ENCODE measurements at regions not wholly inside any gene's neighbourhood (a gene's known extent, or its start where the extent isn't known, plus 50 kb on each side); places are given as distances from the start of the nearest gene placed in this dataset.
"Not testable (repeated sequence)": the region's sequence is repeated elsewhere in the genome, so short reads cannot be mapped to it uniquely, and the experiment has no call there.

DNA sequence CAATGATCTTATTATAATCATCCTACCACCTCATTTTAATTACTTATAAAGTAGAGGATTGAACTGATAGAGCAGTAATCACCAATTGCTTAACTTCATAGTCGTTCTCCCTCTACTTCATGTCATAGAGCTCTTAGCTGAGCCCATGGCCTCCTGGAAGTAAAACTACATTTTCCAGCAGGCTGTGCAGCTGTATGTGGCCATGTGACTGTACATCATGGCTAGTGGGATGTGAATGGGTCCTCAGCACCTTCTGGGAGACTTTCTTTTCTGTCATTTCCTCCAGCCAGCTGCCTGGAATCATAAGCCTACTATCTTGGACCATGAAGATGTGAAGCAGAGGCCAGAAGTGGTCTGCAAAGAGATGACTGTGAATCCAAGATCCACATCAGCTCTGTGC, 128.7 kb upstream of the SKOR2 start:
- H3K4me2 ChIP-seq (ENCODE audit: low read depth, low read length): no peak overlapping the region
- no peak for DNase-seq
- H3K4me1 ChIP-seq (ENCODE audit: low read length): no peaks in the 10 kb centered on the region
- no peaks in the 10 kb centered on the region for H4K20me1 ChIP-seq (ENCODE audit: insufficient read depth, low read length)
- TF ChIP-seq, protein P1, sequence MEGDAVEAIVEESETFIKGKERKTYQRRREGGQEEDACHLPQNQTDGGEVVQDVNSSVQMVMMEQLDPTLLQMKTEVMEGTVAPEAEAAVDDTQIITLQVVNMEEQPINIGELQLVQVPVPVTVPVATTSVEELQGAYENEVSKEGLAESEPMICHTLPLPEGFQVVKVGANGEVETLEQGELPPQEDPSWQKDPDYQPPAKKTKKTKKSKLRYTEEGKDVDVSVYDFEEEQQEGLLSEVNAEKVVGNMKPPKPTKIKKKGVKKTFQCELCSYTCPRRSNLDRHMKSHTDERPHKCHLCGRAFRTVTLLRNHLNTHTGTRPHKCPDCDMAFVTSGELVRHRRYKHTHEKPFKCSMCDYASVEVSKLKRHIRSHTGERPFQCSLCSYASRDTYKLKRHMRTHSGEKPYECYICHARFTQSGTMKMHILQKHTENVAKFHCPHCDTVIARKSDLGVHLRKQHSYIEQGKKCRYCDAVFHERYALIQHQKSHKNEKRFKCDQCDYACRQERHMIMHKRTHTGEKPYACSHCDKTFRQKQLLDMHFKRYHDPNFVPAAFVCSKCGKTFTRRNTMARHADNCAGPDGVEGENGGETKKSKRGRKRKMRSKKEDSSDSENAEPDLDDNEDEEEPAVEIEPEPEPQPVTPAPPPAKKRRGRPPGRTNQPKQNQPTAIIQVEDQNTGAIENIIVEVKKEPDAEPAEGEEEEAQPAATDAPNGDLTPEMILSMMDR (IDR thresholded peaks at IDR 0.05; ENCODE audit: low read length): no peak
- TF ChIP-seq EZH2 (optimal IDR thresholded peaks at IDR 0.05; ENCODE audit: low read depth, low read length): no peak
- no peak for TF ChIP-seq EZH2phosphoT487 (IDR thresholded peaks at IDR 0.05; ENCODE audit: low read length)
- no peaks in the 10 kb centered on the region for H3K27me3 ChIP-seq (replicated peaks; ENCODE audit: insufficient read depth, low read length)
- H3K4me3 ChIP-seq (ENCODE audit: low read length): no peak overlapping the region
- no peaks in the 10 kb centered on the region for H3K79me2 ChIP-seq (ENCODE audit: low read length)
- H3K9me2 ChIP-seq (replicated peaks; ENCODE audit: insufficient read depth, low read length): no peaks in the 10 kb centered on the region
- no peak overlapping the region for H2AFZ ChIP-seq (ENCODE audit: low read length)
- H3K36me3 ChIP-seq (replicated peaks; ENCODE audit: insufficient read depth, low read length): no peaks in the 10 kb centered on the region
- no peak overlapping the region for H3K27ac ChIP-seq (ENCODE audit: low read length)
- no peak overlapping the region for H3K9ac ChIP-seq (ENCODE audit: low read length)
- H3F3A ChIP-seq (ENCODE audit: insufficient read depth, low read length): no peaks in the 10 kb centered on the region
- no peaks in the 10 kb centered on the region for H3K9me3 ChIP-seq (replicated peaks; ENCODE audit: insufficient read depth, low read length)

DNA sequence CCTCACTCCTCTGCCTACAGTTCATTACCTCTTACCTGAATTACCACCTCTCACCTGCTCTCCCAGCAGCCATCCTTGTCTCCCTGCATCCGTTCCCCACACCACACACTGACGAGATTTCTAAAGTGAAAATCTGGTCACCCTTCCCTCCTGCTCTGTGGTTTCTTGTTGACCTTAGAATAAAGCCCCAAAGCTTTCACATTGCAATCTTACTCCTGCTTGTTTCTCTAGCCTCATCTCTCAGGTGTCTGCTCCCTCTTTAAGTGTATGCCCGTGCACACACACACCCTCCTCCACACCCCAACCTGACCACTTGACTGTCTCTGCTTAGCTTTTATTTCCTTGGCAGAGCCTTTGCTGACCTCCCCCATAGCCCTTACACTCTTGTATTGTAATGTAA, 122.0 kb upstream of the SKOR2 start:
- Histone ChIP-seq H3K9ac (ENCODE audit: low read length) (no peak overlapping the region), H3K4me1 (ENCODE audit: low read length) (no peaks in the 10 kb centered on the region), H3K27ac (ENCODE audit: low read length) (no peak overlapping the region), H3K79me2 (ENCODE audit: low read length) (no peaks in the 10 kb centered on the region), H3K4me3 (ENCODE audit: low read length) (no peak overlapping the region), H2AFZ (ENCODE audit: low read length) (no peak overlapping the region), H3K9me2 (replicated peaks; ENCODE audit: insufficient read depth, low read length) (no peaks in the 10 kb centered on the region), H3K27me3 (replicated peaks; ENCODE audit: insufficient read depth, low read length) (no peaks in the 10 kb centered on the region), H3K4me2 (ENCODE audit: low read depth, low read length) (no peak overlapping the region), H4K20me1 (ENCODE audit: insufficient read depth, low read length) (no peaks in the 10 kb centered on the region), H3K36me3 (replicated peaks; ENCODE audit: insufficient read depth, low read length) (no peaks in the 10 kb centered on the region), H3F3A (ENCODE audit: insufficient read depth, low read length) (no peaks in the 10 kb centered on the region), H3K9me3 (replicated peaks; ENCODE audit: insufficient read depth, low read length) (no peaks in the 10 kb centered on the region)
- TF ChIP-seq EZH2phosphoT487 (IDR thresholded peaks at IDR 0.05; ENCODE audit: low read length) (no peak), EZH2 (optimal IDR thresholded peaks at IDR 0.05; ENCODE audit: low read depth, low read length) (no peak)
- TF ChIP-seq, protein P1 (IDR thresholded peaks at IDR 0.05; ENCODE audit: low read length): no peak
- no peak for DNase-seq

DNA sequence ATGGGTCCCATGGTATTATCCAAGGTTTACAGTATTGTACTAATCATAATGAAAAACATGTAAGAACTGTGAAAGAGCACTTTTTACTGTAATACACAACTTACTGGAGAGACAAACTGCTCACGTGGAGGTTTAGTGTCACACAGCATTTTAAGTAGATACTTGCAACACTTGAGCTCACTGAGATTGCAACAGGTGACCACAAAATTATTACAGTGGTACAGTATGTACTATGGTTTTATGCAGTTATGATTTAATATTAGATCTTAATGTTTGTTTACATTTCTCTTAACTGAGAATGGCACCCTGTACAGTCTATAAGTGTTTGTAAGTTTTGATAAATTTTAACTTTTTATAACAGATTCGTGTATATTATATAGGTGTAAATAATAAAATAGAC, 118.6 kb upstream of the SKOR2 start:
- Histone ChIP-seq H3K9ac (ENCODE audit: low read length) (no peak overlapping the region), H3K36me3 (replicated peaks; ENCODE audit: insufficient read depth, low read length) (no peaks in the 10 kb centered on the region), H3F3A (ENCODE audit: insufficient read depth, low read length) (no peaks in the 10 kb centered on the region), H4K20me1 (ENCODE audit: insufficient read depth, low read length) (no peaks in the 10 kb centered on the region), H3K27ac (ENCODE audit: low read length) (no peak overlapping the region), H3K4me3 (ENCODE audit: low read length) (no peak overlapping the region), H2AFZ (ENCODE audit: low read length) (no peak overlapping the region), H3K4me1 (ENCODE audit: low read length) (no peaks in the 10 kb centered on the region), H3K9me2 (replicated peaks; ENCODE audit: insufficient read depth, low read length) (no peaks in the 10 kb centered on the region), H3K9me3 (replicated peaks; ENCODE audit: insufficient read depth, low read length) (no peaks in the 10 kb centered on the region), H3K27me3 (replicated peaks; ENCODE audit: insufficient read depth, low read length) (no peaks in the 10 kb centered on the region), H3K4me2 (ENCODE audit: low read depth, low read length) (no peak overlapping the region), H3K79me2 (ENCODE audit: low read length) (no peaks in the 10 kb centered on the region)
- no peak for DNase-seq
- TF ChIP-seq EZH2 (optimal IDR thresholded peaks at IDR 0.05; ENCODE audit: low read depth, low read length): no peak
- TF ChIP-seq EZH2phosphoT487 (IDR thresholded peaks at IDR 0.05; ENCODE audit: low read length): no peak
- TF ChIP-seq, protein P1 (IDR thresholded peaks at IDR 0.05; ENCODE audit: low read length): no peak

DNA sequence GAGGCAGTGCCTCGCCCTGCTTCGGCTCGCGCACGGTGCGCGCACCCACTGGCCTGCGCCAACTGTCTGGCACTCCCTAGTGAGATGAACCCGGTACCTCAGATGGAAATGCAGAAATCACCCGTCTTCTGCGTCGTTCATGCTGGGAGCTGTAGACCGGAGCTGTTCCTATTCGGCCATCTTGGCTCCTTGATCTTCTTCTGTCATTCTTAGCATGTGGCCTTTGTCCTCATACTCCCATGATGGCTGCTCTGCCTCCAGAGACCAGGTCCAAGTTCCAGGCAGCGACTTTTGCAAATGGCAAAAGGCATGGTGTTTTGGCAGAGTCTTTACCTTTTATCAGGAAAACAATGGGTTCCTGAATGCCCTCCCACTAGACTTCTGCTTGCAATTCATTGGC, 102.6 kb upstream of the SKOR2 start:
- not testable (repeated sequence) for H3K9ac ChIP-seq (ENCODE audit: low read length); H3K9me2 ChIP-seq (replicated peaks; ENCODE audit: insufficient read depth, low read length)

More for the DNA sequence above, 102.6 kb upstream of the SKOR2 start:
- not testable (repeated sequence) for H2AFZ ChIP-seq (ENCODE audit: low read length); H3K4me1 ChIP-seq (ENCODE audit: low read length); H3K9me3 ChIP-seq (replicated peaks; ENCODE audit: insufficient read depth, low read length); H4K20me1 ChIP-seq (ENCODE audit: insufficient read depth, low read length); H3K27ac ChIP-seq (ENCODE audit: low read length); H3K79me2 ChIP-seq (ENCODE audit: low read length); H3K4me2 ChIP-seq (ENCODE audit: low read depth, low read length); H3K4me3 ChIP-seq (ENCODE audit: low read length); DNase-seq; H3K27me3 ChIP-seq (replicated peaks; ENCODE audit: insufficient read depth, low read length); H3F3A ChIP-seq (ENCODE audit: insufficient read depth, low read length); H3K36me3 ChIP-seq (replicated peaks; ENCODE audit: insufficient read depth, low read length)

All from MM.1S (cell line).